T-cell (primary cell): ENCODE measurements at regions not wholly inside any gene's neighbourhood (a gene's known extent, or its start where the extent isn't known, plus 50 kb on each side); places are given as distances from the start of the nearest gene placed in this dataset.
"Not testable (repeated sequence)": the region's sequence is repeated elsewhere in the genome, so short reads cannot be mapped to it uniquely, and the experiment has no call there.

Source experiments
- ATAC-seq, 4 experiments: fragments of 200-7000 bp in 3 of 4; fragments of 150-1000 bp in 1 of 4; cut with Tn5 transposase; replicated peaks in 1 of 4; 1 replicate in 3 of 4; 2 replicates in 1 of 4; pipeline ENCODE4 v1.10.0; 2021; ENCODE audit warnings: moderate library complexity in 3 of 4, mild to moderate bottlenecking in 2 of 4, moderate number of reproducible peaks in 1 of 4
- CTCF ChIA-PET, 2 donors: fragments of 300-600 bp; sonication (Branson Sonifier 250); formaldehyde crosslinking; loops; one replicate each; lab custom pipeline; 2022; ENCODE audit warnings: antibody characterized with exemption in 2 of 2; lab: Charles Lee
- POLR2A ChIA-PET, 2 donors: fragments of 300-600 bp; sonication (Branson Sonifier 250); formaldehyde crosslinking; loops; one replicate each; lab custom pipeline; 2022; ENCODE audit warnings: antibody characterized with exemption in 2 of 2; lab: Charles Lee
- DNase-seq, 35 experiments: peaks; one replicate each; pipeline versions ENCODE4 v3.0.0 to v3.0.0-alpha.2; 2013 to 2023
- H3K27ac ChIP-seq: one replicate; pipeline ENCODE4 v1.5.1; 2013; ENCODE audit warnings: low read length
- H3K27me3 ChIP-seq, 2 experiments: replicated peaks in 1 of 2; 1 replicate in 1 of 2; 2 replicates in 1 of 2; pipeline versions ENCODE4 v1.6.1 to v1.7.0; 2013; ENCODE audit warnings: low read length in 1 of 2, mixed read lengths in 1 of 2; ENCODE audit not compliant: control insufficient read depth in 2 of 2, insufficient read depth in 2 of 2; ENCODE audit errors: extremely low read depth in 1 of 2
- H3K36me3 ChIP-seq, 2 donors: 1 replicate in 1 of 2; 2 replicates in 1 of 2; pipeline versions ENCODE4 v1.6.1 to v1.7.0; 2013; ENCODE audit warnings: low read length in 1 of 2; ENCODE audit not compliant: control insufficient read depth in 2 of 2, insufficient read depth in 1 of 2; ENCODE audit errors: extremely low read depth in 1 of 2
- H3K4me1 ChIP-seq, 2 experiments: 1 replicate in 1 of 2; 2 replicates in 1 of 2; pipeline versions ENCODE4 v1.6.1 to v1.7.0; 2013; ENCODE audit warnings: low read length in 2 of 2, mixed read lengths in 1 of 2; ENCODE audit not compliant: insufficient read depth in 2 of 2, control insufficient read depth in 1 of 2; ENCODE audit errors: extremely low read depth in 1 of 2
- H3K4me3 ChIP-seq, 2 donors: 1 replicate in 1 of 2; 2 replicates in 1 of 2; pipeline versions ENCODE4 v1.5.1 to v1.7.0; 2013; ENCODE audit warnings: mild to moderate bottlenecking in 2 of 2, low read length in 1 of 2, moderate library complexity in 1 of 2; ENCODE audit not compliant: control insufficient read depth in 1 of 2; ENCODE audit errors: extremely low read depth in 1 of 2
- H3K9me3 ChIP-seq: 2 replicates; pipeline ENCODE4 v1.7.0; 2013
- H3K27ac Mint-ChIP-seq, 2 donors: one replicate each; pipeline ENCODE4 v1.8.0; 2020 to 2021; ENCODE audit warnings: mild to moderate bottlenecking in 2 of 2, mixed read lengths in 2 of 2
- H3K27me3 Mint-ChIP-seq, 2 donors: one replicate each; pipeline ENCODE4 v1.8.0; 2021 to 2022; ENCODE audit warnings: mixed read lengths in 2 of 2
- H3K36me3 Mint-ChIP-seq: one replicate; pipeline ENCODE4 v1.8.0; 2021; ENCODE audit warnings: mixed read lengths
- H3K4me1 Mint-ChIP-seq, 3 donors: one replicate each; pipeline ENCODE4 v1.8.0; 2020 to 2022; ENCODE audit warnings: mixed read lengths in 3 of 3, mild to moderate bottlenecking in 1 of 3
- H3K4me3 Mint-ChIP-seq, 3 donors: one replicate each; pipeline ENCODE4 v1.8.0; 2020 to 2022; ENCODE audit warnings: mild to moderate bottlenecking in 3 of 3, mixed read lengths in 3 of 3, moderate library complexity in 3 of 3
- H3K9me3 Mint-ChIP-seq, 3 donors: one replicate each; pipeline ENCODE4 v1.8.0; 2020 to 2022; ENCODE audit warnings: mixed read lengths in 3 of 3
- WGBS: methylation state at CpG from one replicate; pipeline ENCODE4 v1.1.5; 2013; ENCODE audit warnings: missing lambda C conversion rate; ENCODE audit not compliant: insufficient coverage; 5-methylcytosine and 5-hydroxymethylcytosine counted together

DNA sequence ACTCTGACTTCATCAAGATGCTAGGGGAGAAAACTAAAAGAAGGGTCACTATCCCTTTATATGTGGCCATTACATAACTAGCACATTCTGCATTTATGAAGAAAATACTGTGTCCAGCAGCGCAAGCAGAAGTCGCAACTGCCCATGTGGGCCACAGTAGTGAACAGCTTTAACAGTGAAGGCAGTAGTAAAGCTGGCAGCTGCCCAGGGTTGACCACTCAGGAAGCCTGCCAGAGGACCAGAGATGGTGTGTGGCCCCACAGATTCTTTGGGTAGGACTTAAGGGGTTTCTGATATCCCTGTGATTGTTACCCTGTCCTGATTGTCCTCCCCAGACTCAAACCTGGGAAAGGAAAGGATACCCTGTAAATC is 88.3 kb upstream of the NT5E start:
- 100% methylated on average over 2 of the region's 2 CpGs for WGBS
- no peak overlapping the region for H3K4me3 Mint-ChIP-seq
- H3K27me3 ChIP-seq, result no peaks in the 10 kb centered on the region
- H3K9me3 Mint-ChIP-seq, result no peaks in the 10 kb centered on the region
- H3K27me3 Mint-ChIP-seq, result no peaks in the 10 kb centered on the region
- no peak for ATAC-seq
- no peaks in the 10 kb centered on the region for H3K9me3 ChIP-seq
- no peaks in the 10 kb centered on the region for H3K4me1 Mint-ChIP-seq
- no peaks in the 10 kb centered on the region for H3K36me3 ChIP-seq
- H3K27ac ChIP-seq, result no peak overlapping the region
- no peak overlapping the region for H3K4me3 ChIP-seq
- H3K4me1 ChIP-seq, result no peaks in the 10 kb centered on the region
- ChIA-PET POLR2A (interaction anchor here in 1 of 2 donors (0.6 kb wide), 1 partner anchor 10 kb away, joined by 4 read pairs; no protein-coding TSS in a partner anchor), CTCF (interaction anchor here (0.7 to 1.3 kb wide), 3 partner anchors 9 to 1477 kb away, joined by 3 to 5 read pairs (median 5); no protein-coding TSS in a partner anchor)
- H3K36me3 Mint-ChIP-seq, result no peaks in the 10 kb centered on the region
- no peak overlapping the region for H3K27ac Mint-ChIP-seq
- DNase-seq, result no peak

DNA sequence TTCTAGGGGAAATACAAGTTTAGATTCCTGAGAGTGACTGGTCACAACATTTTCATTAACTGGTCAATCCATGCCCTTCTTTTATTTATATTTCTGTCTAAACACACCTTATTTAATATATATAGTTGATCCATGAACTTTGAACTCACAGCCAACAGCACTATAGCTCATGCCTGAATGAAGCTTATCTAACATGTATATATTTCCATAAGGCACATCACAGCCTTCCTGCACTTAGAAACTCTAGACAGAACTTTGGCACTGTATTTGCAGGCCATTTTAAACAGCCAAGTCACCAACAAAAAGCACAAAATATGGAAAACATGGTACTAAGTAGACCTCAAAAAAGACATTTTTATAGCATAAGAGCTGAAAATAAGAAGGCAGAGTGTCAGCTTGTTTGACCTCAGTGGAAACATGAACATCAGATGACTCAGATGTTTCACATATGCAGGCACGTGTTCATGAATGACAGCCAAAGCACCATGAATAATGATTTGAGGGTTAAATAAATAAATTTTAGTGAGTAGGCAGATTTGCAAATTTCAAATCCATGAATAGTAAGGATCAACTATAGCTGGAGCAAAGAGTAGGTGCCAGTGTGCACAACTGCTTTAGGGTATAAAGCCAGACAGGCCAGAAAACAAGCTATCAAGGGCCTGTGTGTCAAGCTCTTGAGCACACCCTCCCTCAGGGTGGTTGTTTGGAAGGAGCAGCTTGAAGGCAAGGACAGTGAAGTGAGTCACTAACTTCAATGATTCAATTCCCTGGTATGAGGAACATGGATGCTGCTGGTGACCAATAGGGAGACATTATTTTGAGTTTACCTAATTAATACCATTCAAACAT is 88.9 kb upstream of the NT5E start:
- Mint-ChIP-seq H3K4me1 (no peaks in the 10 kb centered on the region), H3K4me3 (no peak overlapping the region), H3K36me3 (no peaks in the 10 kb centered on the region), H3K27me3 (no peaks in the 10 kb centered on the region), H3K27ac (no peak overlapping the region), H3K9me3 (no peaks in the 10 kb centered on the region)
- Histone ChIP-seq H3K4me1 (no peaks in the 10 kb centered on the region), H3K27ac (no peak overlapping the region), H3K9me3 (no peaks in the 10 kb centered on the region), H3K27me3 (no peaks in the 10 kb centered on the region), H3K4me3 (no peak overlapping the region), H3K36me3 (no peaks in the 10 kb centered on the region)
- ChIA-PET CTCF (interaction anchor here (0.8 to 1.3 kb wide), 5 partner anchors 8 to 123 kb away, joined by 3 to 10 read pairs (median 5); no protein-coding TSS in a partner anchor), POLR2A (no interaction called here)
- no peak for DNase-seq
- 10% methylated on average over 1 of the region's 1 CpG for WGBS
- ATAC-seq, result no peak

DNA sequence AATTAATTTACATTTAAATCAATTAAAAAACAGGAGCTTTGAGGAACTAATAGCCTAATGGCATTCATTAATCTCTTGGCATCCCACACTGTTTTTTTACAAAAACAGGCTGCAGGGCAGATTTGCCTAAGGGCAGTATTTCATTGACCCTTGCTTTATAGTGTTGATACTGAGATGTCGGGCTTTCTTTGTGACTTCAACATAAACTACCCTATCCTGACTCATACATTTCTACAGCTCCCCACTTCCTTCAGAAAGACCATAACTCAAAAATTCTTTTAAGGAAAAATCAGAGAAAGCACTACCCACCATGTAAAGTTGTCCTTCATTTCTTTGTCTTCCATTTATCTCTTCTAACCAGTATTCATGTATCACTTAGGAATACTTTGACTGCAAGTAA is 92.2 kb upstream of the NT5E start:
- no peak overlapping the region for H3K4me3 ChIP-seq
- H3K27me3 ChIP-seq, result no peaks in the 10 kb centered on the region
- no peaks in the 10 kb centered on the region for H3K9me3 ChIP-seq
- ATAC-seq (no peak), DNase-seq (no peak)
- H3K4me1 ChIP-seq, result no peaks in the 10 kb centered on the region
- WGBS, result no CpG with 5 or more reads among the region's 1 CpG
- H3K4me1 Mint-ChIP-seq, result no peaks in the 10 kb centered on the region
- H3K9me3 Mint-ChIP-seq, result no peaks in the 10 kb centered on the region
- no peaks in the 10 kb centered on the region for H3K36me3 Mint-ChIP-seq
- no peak overlapping the region for H3K4me3 Mint-ChIP-seq
- no peaks in the 10 kb centered on the region for H3K27me3 Mint-ChIP-seq
- CTCF ChIA-PET, result interaction anchor here (0.7 to 1.4 kb wide), 3 partner anchors 125 to 127 kb away, joined by 3 to 5 read pairs (median 3); no protein-coding TSS in a partner anchor
- H3K27ac ChIP-seq, result no peak overlapping the region
- H3K27ac Mint-ChIP-seq, result no peak overlapping the region
- H3K36me3 ChIP-seq, result no peaks in the 10 kb centered on the region
- POLR2A ChIA-PET, result no interaction called here

DNA sequence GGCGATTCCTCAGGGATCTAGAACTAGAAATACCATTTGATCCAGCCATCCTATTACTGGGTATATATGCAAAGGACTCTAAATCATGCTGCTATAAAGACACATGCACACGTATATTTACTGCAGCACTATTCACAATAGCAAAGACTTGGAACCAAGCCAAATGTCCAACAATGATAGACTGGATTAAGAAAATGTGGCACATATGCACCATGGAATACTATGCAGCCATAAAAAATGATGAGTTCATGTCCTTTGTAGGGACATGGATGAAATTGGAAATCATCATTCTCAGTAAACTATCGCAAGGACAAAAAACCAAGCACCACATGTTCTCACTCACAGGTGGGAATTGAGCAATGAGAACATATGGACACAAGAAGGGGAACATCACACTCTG is 93.1 kb upstream of the NT5E start:
- H3K36me3 ChIP-seq, ATAC-seq, H3K9me3 Mint-ChIP-seq, H3K4me1 Mint-ChIP-seq, H3K9me3 ChIP-seq, H3K4me1 ChIP-seq, H3K36me3 Mint-ChIP-seq, H3K4me3 ChIP-seq, H3K27ac ChIP-seq, H3K4me3 Mint-ChIP-seq, H3K27me3 Mint-ChIP-seq, POLR2A ChIA-PET, H3K27ac Mint-ChIP-seq, DNase-seq, H3K27me3 ChIP-seq: not testable (repeated sequence)
- WGBS, result no CpG with 5 or more reads among the region's 3 CpGs
- CTCF ChIA-PET, result interaction anchor here (0.7 to 1.1 kb wide), 2 partner anchors 127 to 128 kb away, joined by 3 read pairs; no protein-coding TSS in a partner anchor

DNA sequence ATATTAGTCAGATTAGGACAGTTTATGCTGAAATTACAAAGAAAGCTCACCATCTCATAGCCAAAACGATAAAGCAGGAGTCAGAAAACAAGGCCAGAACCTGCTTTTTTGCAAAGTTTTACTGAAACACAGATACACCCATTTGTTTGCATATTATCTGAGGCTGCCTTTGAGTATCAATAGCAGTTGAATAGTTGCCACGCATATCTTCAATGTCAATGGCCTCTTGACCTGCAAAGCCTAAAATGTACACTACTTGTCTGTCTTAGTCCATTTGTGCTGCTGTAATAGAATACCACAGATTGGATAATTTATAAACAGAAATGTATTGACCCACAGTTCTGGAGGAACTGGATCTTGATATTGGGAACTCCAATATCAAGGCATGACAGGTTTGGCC is 94.1 kb upstream of the NT5E start:
- Mint-ChIP-seq H3K4me3 (no peak overlapping the region), H3K36me3 (no peaks in the 10 kb centered on the region), H3K27me3 (no peaks in the 10 kb centered on the region), H3K4me1 (no peaks in the 10 kb centered on the region), H3K9me3 (no peaks in the 10 kb centered on the region), H3K27ac (no peak overlapping the region)
- 54% methylated on average over 2 of the region's 2 CpGs for WGBS
- no peaks in the 10 kb centered on the region for H3K9me3 ChIP-seq
- ATAC-seq (no peak), DNase-seq (no peak)
- ChIA-PET CTCF (interaction anchor here (1.0 to 2.8 kb wide), 6 partner anchors 107 to 182 kb away, joined by 3 to 62 read pairs (median 7); no protein-coding TSS in a partner anchor), POLR2A (no interaction called here)
- no peaks in the 10 kb centered on the region for H3K36me3 ChIP-seq
- H3K27me3 ChIP-seq, result no peaks in the 10 kb centered on the region
- no peak overlapping the region for H3K27ac ChIP-seq
- no peak overlapping the region for H3K4me3 ChIP-seq
- H3K4me1 ChIP-seq, result no peaks in the 10 kb centered on the region

DNA sequence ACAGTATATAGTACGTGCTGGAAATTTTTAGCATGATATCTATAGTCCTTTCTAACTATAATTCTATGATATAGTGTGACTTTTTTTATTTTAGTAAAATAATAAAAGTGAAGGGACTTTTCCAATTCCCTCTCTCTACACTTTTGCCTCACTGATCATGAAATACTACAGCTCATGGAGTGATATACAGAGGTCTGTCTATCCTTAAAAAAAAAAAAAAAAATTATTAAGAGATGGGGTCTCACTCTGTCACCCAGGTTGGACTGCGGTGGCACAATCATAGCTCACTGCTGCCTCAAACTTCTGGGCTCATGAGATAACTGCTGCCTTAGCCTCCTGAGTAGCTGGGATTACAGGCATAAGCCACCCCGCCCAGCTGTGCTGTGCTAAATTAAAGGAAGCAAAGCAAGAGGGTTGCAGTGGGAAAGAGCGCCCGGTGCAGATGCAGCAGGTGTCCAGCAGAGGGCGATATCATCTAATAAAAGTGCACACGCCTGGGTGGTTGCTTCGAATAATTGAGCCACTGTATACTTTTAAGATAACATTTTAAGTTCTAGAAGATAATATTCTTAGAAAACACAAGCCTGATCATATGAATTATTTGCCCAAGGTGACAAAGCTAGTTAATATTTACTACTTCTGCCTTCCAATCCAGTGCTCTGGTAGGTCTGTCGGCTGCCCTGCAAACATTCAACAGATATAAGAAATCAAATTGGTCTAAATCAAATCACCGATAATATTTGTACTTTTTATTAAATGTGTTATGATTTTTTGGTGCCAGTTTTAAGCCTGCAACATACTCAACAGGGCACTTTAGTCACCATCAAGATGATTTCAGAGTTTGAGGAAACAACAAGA is 94.9 kb upstream of the NT5E start:
- ChIA-PET POLR2A (interaction anchor here in 1 of 2 donors (0.6 kb wide), 2 partner anchors 181 to 1045 kb away, joined by 3 to 4 read pairs; no protein-coding TSS in a partner anchor), CTCF (interaction anchor here (0.6 to 2.8 kb wide), 18 partner anchors 16 to 1414 kb away, joined by 3 to 62 read pairs (median 4); no protein-coding TSS in a partner anchor)
- Mint-ChIP-seq H3K27me3 (no peaks in the 10 kb centered on the region), H3K36me3 (no peaks in the 10 kb centered on the region), H3K4me1 (no peaks in the 10 kb centered on the region), H3K4me3 (no peak overlapping the region), H3K27ac (no peak overlapping the region), H3K9me3 (no peaks in the 10 kb centered on the region)
- Histone ChIP-seq H3K9me3 (no peaks in the 10 kb centered on the region), H3K4me1 (no peaks in the 10 kb centered on the region), H3K27ac (no peak overlapping the region), H3K27me3 (no peaks in the 10 kb centered on the region), H3K36me3 (no peaks in the 10 kb centered on the region), H3K4me3 (no peak overlapping the region)
- DNase-seq, result peak in 34 of 35 experiments; percentile 1 to 66 (median 40)
- ATAC-seq, result peak; percentile 59 to 74 (median 66)
- 3% methylated on average over 4 of the region's 10 CpGs for WGBS
